EH (cell line): ENCODE measurements at regions not wholly inside any gene's neighbourhood (a gene's known extent, or its start where the extent isn't known, plus 50 kb on each side); places are given as distances from the start of the nearest gene placed in this dataset.

Experiments
- DNase-seq: peaks from one replicate; pipeline ENCODE4 v3.0.0-alpha.2; 2015; ENCODE audit warnings: low read depth

DNA sequence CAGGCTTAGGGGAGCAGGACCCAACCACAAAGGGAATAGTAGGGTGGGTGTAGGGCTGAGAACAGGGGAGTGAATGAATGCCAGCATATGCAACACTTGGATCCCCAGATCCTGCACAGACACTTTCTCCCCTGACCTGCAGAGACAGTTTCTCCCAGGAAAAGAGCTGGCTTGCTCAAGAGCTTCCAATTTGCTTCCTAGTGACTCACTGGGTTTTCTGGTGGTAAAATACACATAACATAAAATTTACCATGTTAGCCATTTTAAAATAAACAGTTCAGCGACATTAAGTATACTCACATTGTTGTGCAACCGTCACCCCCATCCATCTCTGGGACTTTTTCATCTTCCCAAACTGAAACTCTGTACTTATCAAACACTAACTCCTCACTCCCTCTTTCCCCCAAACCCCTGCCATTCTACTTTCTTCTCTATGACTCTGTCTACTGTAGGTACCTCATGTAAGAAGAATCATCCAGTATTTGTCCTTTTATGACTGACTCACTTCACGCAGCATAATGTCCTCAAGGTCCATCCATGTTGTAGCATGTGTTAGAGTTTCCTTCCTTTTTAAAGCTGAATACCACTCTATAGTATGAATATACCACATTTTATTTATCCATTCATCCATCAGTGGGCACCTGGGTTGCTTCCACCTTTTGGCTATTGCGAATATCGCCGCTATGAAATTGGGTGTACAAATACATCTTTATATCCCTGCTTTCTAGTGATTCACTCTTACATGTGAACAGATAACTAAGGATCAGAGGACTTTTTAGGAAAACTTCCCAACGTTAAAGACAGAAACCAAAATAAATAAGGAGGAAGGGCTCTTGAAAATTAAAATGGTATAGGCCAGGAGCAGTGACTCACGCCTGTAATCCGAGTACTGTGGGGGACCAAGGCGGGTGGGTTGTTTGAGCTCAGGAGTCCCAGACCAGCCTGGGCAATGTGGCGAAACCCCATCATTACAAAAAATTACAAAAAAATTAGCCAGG lies 95.6 kb upstream of the TJP1 start:
- peak; percentile 77 for DNase-seq

DNA sequence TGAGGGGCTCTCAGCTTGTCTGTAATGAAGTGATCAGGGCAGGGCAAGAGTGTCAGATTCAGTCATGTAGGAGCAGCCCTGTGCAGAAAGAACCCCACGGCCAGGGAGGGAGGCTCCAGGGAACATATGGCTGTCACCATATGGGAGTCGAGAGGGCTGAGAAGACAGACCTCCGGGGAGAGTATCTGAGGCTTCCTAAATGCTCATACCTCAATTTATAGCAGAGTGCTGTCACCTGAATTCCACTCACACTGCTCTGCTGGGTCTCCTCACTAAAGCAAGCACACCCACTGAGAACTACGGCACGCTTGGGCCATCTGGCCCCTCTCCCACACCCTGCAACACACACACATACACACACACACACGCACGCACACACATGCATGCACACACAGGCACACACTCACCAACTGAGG lies 92.3 kb upstream of the TJP1 start:
- no peak for DNase-seq

DNA sequence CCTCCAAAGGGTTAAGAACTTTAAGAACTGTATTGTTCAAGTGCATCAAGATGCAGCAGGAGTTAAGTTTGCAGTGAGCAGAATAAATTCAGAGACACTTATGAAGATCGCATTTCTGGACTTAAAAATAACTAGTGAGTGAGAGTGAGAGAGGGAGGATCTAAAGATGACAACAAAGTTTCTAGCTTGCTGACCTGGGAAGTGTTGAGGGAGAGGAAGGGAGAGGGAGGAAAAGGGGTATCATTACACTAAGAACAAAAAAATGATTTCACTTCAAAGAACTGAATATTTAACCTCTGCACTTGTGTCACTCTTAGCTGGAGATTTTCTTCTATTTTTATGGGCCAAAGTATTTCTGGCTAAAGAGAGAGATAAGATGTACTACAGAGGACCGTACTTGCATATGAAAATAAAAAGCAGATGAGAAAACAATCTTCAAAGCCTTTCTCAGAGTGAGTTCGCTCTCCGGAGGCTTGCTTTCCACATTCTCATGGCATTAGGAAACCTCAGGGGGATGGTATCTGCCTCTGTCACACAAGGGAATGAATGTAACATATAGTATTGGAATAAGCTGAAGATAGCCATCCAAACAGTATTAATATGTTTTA lies 91.4 kb upstream of the TJP1 start:
- peak; percentile 75 for DNase-seq

DNA sequence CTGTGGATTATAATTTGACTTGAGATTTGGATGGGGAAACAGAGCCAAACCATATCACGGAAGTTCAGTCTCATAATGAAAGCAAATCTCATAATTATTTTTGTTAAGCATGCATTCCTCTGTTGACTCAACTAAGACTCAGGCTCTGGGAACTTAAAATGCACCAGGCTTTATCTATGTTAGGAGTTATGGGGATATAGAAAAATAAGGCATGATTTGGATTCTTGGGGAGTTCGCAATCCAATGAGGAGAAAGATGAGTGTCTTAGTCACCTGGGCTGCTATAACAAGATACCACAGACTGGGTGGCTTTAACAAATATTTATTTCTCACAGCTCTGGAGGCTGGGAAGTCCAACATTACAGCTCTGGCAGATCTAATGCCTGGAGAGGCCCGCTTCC lies 89.4 kb upstream of the TJP1 start:
- peak; percentile 32 for DNase-seq

DNA sequence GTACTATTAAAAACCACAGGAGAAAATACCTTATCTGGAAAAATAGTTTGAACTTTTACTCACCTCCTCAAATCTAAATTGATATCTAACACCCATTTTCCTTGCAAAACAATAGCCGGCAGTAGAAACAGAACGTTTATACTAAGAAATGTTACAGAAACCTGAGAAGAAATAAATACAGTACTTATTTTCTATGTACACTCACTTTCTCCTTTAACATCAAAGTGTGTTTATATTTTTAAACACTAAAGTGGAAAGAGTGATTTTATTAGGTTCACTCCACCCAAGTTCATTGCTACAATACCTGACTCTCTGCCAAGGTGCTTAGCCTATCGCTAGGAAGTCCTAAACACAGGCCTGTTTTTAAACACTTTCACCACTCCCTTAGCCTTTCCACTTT lies 87.8 kb upstream of the TJP1 start:
- no peak for DNase-seq

DNA sequence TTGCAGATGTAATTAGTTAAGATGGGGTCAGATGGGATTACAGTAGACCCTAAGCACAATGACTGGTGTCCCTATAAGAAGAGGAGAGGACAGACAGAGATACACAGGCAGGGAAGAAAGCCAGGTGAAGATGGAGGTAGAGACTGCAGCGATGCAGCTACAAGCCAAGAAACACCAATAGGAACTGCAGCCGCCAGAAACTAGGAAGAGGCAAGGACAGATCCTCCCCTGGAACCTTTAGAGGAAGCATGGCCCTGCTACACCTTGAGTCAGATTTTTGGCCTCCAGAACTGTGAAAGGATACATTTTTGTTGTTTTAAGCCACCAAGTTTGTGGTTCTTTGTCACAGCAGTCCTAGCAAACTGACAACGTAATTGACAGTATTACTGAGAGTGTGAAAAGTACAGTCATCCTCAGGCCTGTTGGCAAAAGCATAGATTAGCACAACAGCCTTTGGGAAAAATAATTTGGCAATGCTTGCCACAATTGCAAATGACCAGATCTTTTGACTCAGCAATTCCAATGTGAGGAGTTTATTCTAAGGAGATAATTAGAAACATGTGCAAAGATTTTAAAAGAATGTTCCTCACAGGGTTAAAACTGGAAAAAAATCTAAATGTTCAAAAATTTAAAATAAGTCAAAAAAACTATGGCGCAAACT lies 82.6 kb upstream of the TJP1 start:
- peak; percentile 44 for DNase-seq

DNA sequence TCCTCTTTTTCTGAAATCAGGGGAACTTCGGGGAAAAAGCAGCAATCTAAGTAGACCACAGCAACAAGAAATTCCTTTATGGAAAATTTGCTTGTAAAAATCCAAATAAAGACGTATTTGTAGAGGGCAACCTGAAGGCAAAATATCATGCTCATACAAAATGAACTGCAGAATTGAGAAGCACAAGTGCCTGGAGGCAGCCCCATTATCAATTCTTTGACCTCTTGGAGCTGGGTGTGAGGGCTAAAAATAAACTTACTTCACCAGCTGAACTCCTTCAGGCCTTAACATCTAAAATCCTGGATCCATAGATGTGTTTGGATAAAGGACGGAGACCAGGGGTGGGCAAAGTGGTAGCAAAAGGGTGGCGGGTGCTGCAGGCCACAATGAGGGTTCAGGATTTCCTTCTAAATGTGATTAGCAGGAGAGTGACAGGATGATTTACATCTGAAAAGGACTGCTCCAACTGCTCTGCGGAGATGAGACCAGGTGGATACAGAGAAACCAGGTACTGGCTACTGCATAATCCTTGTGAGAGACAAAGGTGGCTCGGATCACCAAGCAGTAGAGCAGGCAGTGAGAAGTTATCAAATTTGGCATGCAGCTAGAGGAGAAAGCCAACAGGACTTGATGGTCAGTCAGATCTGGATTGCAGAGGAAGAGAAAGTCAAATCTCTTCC lies 81.7 kb upstream of the TJP1 start:
- no peak for DNase-seq

DNA sequence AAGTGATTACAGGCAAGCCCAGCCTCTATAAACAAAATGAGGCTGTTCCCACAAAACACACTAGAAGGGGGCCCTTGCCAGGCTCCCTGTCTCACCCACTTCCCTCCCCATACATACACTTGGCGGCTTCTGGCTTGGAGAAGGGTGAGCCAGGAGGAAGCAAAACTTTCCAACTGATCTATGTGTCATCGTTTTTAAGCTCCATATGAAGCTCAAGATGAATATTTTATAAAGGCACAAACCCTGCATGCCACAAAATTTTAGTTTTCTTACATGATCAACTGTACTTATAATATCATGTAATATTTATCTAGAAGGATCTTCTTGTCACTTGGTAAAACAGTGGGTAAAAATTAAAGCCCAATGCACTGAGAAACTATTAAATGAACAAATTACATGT lies 80.8 kb upstream of the TJP1 start:
- DNase-seq = no peak

DNA sequence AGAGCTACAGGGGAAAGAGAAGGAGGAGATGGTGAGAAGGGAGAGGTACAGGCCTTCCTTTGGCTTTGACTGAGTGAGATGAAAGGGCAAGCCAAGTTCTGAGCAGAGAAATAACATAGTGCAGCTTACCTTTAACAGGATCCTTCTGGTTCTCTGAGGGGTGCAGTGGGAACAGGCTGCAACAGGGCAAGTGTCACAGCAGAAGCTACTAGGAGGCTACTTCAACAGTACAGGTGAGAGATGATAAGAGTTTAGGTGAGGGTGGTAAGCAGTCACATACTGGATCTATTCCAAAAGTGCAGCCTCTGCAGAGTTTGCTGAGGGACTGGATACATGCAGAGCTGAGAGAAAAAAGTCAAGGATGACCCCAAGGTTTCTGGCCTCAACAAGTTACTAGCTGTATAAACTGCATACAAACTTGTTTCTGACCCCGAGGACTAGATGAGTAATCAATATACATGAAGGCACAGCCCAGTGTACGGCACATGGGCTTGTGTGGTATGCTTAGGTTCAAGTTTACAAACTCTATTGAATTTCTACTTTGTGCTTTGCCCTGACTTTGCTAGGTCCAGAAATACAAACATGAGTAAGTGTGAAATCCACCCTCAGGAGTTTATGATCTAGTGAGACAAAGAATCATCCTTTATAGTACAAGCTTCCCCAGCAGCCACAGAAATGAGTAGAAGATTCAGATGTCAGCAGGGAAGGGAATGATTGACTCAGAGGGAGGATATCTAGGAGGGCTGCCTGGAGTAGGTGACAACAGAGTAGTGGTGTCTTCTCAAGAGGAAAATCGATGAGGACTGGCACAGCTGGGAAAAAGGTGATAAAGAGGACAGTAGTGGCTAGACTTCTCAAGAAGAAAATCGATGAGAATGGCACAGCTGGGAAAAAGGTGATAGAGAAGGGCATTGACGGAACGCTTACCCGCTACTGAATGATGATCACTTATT lies 78.2 kb upstream of the TJP1 start:
- DNase-seq = no peak

DNA sequence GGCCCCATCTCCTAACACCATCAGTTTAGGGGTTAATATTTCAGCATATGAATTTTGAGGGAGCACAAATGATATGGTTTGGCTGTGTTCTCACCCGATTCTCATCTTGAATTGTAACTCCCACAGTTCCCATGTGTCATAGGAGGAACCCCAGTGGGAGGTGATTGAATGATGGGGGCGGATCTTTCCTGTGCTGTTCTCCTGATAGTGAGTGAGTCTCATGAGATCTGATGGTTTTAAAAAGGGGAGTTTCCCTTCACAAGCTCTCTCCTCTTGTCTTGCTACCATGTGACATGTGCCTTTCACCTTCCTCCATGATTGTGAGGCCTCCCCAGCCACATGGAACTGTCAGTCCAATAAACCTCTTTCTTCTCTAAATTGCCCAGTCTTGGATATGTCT lies 73.8 kb upstream of the TJP1 start:
- no peak for DNase-seq

DNA sequence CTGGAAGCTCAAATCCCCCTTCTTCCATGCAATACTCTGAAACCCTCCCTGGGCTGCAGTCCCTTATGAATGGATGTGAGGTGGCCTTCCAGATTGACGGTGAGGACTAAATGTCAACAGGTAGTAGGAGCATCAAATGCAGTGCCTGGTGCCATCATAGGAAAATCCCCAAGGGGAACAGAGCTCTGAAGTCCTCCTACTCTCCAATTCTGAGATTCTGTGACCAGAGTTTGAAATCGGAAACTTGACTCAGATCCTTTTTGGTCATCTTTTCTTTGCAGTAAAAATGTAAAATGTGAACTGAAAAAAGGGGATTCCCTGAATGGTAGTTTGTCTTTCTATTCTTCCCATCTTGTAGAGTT lies 68.8 kb upstream of the TJP1 start:
- DNase-seq = no peak

DNA sequence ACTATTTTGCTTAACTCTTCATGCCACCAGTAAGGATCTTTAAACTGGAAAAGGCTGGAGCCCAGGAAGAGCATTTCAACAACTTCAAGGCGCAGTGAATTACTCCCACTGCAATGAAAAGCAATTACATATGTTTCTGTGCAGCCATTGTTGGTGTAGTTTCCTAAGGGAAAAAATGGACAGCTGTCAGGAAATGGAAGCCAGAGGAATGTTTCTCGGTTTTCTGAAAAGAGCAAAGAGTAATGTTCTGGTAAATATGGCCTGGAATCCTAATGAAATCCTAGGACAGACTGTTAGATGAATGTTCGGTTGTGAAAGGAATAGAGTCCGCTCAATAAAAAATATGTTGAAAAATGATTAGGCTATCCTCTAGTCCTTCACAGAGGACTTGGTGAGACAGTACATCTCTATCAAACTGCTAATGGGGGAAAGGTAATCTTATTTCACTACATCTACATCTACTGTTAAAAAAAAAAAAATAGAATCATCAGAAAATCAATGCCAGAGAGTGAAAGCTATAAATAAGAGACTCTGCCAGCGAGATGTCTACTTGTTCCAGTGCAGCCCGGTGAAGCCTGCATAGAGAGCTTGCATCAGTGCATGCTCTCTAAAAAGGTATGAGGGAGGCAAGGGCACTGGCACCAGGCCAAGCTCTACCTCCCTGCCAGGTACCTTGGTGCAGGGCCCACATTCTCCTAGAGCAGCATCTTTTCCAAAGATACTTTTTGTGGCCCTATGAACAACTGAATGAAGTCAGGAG lies 68.2 kb upstream of the TJP1 start:
- DNase-seq = no peak

DNA sequence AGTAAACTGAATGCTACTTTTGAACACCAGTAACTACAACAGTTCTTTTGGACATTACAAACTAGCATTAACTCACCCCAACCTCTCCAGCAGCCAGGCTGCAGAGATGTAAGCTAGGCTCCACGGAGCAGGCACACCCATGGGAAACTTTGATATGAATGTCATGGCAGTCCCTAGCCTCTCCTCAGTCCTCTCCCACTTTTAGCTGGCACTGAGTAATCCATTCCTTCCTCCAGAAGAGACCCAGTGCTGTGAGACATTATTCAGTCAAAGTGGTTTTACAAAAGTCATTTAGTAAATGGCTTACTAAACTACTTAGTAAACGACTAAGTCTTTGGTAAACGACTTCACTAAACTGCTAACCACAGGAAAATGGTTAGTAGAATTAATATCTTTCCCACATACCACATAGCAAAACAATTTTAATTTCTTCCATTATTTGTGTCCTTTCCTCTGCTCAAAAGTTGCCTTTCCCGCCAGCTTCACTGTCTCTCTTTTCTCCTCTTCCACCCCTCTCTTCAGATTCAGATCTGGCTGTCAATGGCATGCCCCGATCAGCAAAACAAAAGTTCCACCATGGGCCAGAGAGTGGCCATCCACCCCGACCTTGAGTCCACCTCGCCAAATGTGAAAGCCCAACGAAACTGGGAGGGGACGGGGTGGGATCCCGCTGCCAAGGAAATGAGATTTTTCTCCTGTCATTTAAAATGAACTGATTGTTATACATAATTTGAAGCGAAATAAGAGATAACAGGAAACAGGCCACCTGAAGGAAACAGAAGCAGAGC lies 67.5 kb upstream of the TJP1 start:
- DNase-seq = no peak

DNA sequence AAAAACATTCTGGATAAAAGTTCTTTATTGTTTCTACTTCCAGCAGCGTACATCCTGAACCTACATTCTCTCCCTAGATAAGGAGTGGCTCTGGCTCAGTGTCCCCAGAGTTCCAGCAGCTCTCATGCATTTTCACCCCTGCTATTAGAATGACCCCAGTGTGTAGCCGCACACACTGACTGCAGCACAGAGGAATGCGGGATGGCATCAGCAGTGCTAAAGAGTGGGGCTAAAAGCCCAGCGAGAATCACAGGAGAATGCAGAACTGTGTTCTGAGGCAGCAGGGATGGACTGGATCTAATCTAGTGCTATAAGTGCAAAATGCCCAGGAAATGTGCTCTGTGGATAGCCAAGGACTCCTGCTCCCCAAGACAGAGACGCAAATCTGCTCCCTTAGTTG lies 66.4 kb upstream of the TJP1 start:
- peak; percentile 55 for DNase-seq

DNA sequence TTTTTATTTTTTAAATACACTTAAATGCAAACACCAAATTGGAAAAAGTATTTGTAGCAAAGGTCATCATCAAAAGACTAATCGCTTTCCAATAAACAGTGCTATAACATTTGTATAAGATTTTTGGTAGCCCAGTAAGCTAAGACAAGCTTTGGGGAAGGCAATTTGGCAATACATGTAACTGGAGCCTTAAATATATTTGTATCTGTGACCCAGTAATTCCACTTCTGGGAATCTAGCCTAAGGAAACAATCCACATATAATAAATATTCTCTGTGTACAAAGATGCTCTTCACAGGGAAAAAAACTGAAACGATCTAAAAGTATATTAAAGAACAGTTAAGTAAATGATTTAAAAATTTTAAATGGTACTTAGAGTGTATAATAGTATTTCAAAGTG lies 65.5 kb upstream of the TJP1 start:
- peak; percentile 3 for DNase-seq

DNA sequence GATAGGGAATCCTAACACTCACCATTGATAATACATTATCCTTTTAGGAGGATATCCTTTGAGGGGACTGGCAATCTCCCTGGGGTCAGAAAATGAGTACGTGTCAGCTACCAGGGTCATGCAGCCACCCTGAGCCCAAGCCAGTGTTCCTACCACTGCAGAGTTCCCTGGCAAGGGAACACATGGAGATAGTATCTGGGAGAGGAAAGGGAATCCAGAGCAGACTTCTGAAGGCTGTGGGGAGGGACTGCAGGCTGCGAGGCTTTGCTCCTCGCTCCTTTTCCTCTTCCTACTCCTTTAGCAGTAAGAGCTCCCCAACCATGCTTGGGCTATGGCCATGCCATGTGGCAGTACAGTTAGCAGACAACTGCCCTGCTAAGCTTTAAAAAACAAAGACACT lies 62.9 kb upstream of the TJP1 start:
- DNase-seq = no peak

DNA sequence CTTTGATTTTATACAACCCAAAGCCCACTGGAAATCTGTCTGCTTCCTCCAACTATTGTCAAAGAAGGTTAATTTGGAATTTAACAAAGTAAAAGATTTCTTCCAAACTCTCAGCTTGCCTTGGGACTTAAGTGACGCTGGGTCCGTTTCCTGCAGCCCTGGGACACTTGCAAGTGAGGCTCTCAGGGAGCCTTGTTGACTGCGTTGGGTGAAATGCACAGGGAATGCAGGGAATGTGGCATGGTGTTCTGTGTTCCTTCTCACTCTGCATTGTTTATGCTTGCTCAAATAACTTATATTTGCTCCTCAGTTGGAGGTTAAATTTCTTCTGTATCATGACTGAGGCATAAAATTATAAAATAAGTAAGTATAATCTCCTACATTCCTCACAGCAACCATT lies 60.9 kb upstream of the TJP1 start:
- peak; percentile 33 for DNase-seq

DNA sequence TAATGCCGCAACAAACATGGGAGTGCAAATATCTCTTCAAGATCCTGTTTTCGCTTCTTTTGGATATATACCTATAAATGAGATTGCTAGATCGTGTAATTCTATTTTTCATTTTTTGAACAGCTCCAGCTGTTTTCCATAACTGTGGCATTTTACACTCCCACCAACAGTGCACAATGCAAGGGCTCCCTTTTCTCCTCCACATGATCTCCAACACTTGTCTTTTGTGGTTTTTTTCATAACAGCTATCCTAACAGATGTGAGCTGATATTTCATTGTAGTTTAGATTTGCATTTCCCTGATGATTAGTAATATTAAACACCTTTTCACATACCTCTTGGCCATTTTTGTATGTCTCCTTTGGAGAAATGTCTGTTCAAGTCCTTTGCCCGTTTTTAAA lies 58.6 kb upstream of the TJP1 start:
- no peak for DNase-seq

DNA sequence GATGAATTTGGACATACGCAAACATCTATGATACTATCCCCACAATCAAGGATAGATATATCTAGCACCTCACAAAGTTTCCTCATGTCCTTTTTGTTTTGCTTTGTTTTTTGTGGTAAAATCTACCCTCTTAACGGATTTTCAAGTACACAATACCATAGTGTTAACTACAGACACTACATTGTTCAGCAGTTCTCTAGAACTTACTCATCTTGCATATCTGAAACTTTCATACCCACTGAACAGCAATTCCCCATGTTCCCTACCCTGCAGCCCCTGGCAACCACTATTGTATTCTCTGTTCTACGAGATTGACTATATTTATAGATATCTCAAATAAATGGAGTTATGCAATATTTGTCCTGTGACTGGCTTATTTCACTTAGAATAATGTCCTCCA lies 58.1 kb upstream of the TJP1 start:
- no peak for DNase-seq

DNA sequence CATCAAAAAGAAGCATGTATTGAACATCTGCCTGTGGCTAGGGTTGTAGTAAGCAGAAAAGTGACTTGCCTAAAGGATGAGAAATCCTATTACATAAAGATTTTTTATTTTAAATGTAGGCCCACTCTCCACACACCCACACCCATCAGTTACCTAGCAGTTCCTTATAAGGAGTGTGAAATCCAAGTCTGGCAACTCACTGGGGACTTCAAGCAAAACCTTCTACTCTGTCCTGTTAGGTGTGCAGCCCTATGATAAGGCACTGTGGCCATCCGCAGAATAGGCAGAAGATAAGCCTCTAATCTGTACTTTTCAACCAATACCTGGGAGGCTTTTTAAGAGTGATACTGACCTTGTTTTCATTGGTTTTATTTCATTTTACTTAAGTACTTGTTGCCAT lies 52.7 kb upstream of the TJP1 start:
- no peak for DNase-seq
